Stimulated activated CD4-positive, alpha-beta T cell treated with anti-CD3 and anti-CD28 coated beads, Interleukin-15, amount 100 ng/mL, for 24 hours (primary cell): ENCODE measurements at regions not wholly inside any gene's neighbourhood (a gene's known extent, or its start where the extent isn't known, plus 50 kb on each side); places are given as distances from the start of the nearest gene placed in this dataset.
"Not testable (repeated sequence)": the region's sequence is repeated elsewhere in the genome, so short reads cannot be mapped to it uniquely, and the experiment has no call there.

ENCODE experiments used
- DNase-seq: peaks from one replicate; pipeline ENCODE4 v3.0.0-alpha.2; 2020

- no peak for DNase-seq
Observed at GRCh38 chr18:29457316-29457889, 1280.5 kb upstream of the CDH2 start.

- DNase-seq: no peak
Observed at GRCh38 chr18:29449424-29449823, 1272.5 kb upstream of the CDH2 start.

- no peak for DNase-seq
Observed at GRCh38 chr18:29439398-29439797, 1262.5 kb upstream of the CDH2 start.

- DNase-seq: no peak
Observed at GRCh38 chr18:29436459-29436858, 1259.5 kb upstream of the CDH2 start.

- DNase-seq: no peak
Observed at GRCh38 chr18:29434650-29435049, 1257.7 kb upstream of the CDH2 start.

GRCh38 chr18:29430416-29430815, 1253.5 kb upstream of the CDH2 start:
- no peak for DNase-seq

GRCh38 chr18:29418136-29418535, 1241.2 kb upstream of the CDH2 start:
- no peak for DNase-seq

- DNase-seq: no peak
Observed at GRCh38 chr18:29406996-29407395, 1230.1 kb upstream of the CDH2 start.

GRCh38 chr18:29397536-29397935, 1220.6 kb upstream of the CDH2 start:
- no peak for DNase-seq

- DNase-seq: no peak
Observed at GRCh38 chr18:29383311-29384273, 1206.7 kb upstream of the CDH2 start.

- no peak for DNase-seq
Observed at GRCh38 chr18:29378651-29379136, 1201.8 kb upstream of the CDH2 start.

- no peak for DNase-seq
Observed at GRCh38 chr18:29377346-29377745, 1200.4 kb upstream of the CDH2 start.

GRCh38 chr18:29373000-29373399, 1196.1 kb upstream of the CDH2 start:
- DNase-seq: no peak

GRCh38 chr18:29361843-29362242, 1184.9 kb upstream of the CDH2 start:
- DNase-seq: no peak

- not testable (repeated sequence) for DNase-seq
Observed at GRCh38 chr18:29360659-29361058, 1183.7 kb upstream of the CDH2 start.

- not testable (repeated sequence) for DNase-seq
Observed at GRCh38 chr18:29359222-29359621, 1182.3 kb upstream of the CDH2 start.

GRCh38 chr18:29351171-29351570, 1174.2 kb upstream of the CDH2 start:
- no peak for DNase-seq

GRCh38 chr18:29328932-29329331, 1152.0 kb upstream of the CDH2 start:
- DNase-seq: no peak

GRCh38 chr18:29326214-29326613, 1149.3 kb upstream of the CDH2 start:
- DNase-seq: no peak

GRCh38 chr18:29321561-29321960, 1144.6 kb upstream of the CDH2 start:
- DNase-seq: no peak

- no peak for DNase-seq
Observed at GRCh38 chr18:29313312-29313711, 1136.4 kb upstream of the CDH2 start.

- no peak for DNase-seq
Observed at GRCh38 chr18:29311580-29311979, 1134.7 kb upstream of the CDH2 start.

GRCh38 chr18:29309366-29309765, 1132.4 kb upstream of the CDH2 start:
- DNase-seq: no peak

GRCh38 chr18:29307982-29308381, 1131.1 kb upstream of the CDH2 start:
- DNase-seq: no peak
